Right lobe of liver (tissue), 4 donors: ENCODE measurements at regions not wholly inside any gene's neighbourhood (a gene's known extent, or its start where the extent isn't known, plus 50 kb on each side); places are given as distances from the start of the nearest gene placed in this dataset.
"Not testable (repeated sequence)": the region's sequence is repeated elsewhere in the genome, so short reads cannot be mapped to it uniquely, and the experiment has no call there.

Experiments
- CTCF ChIP-seq, 4 donors: fragments of 200-600 bp in 3 of 4; fragments of 450-650 bp in 1 of 4; IDR thresholded peaks; one replicate each; pipeline versions ENCODE4 v1.5.1 to v1.8.0; 2016 to 2022; ENCODE audit warnings: antibody characterized with exemption in 4 of 4, mild to moderate bottlenecking in 2 of 4
- POLR2A ChIP-seq: fragments of 450-650 bp; IDR thresholded peaks from one replicate; pipeline ENCODE4 v1.6.1; 2017; ENCODE audit warnings: antibody characterized with exemption, mild to moderate bottlenecking
- donor health status: DM: no; HTN: no; CAD: no.
- donor health status: DM: no; HTN: no; CAD: no.
- donor health status: DM: no; HTN: yes; CAD: no.

GRCh38 chrX:35381709-35382108, 416.4 kb upstream of the MAGEB16 start:
- not testable (repeated sequence) for TF ChIP-seq POLR2A; CTCF (IDR thresholded peaks at IDR 0.05)
